ENCODE measurements at regions not wholly inside any gene's neighbourhood (a gene's known extent, or its start where the extent isn't known, plus 50 kb on each side); places are given as distances from the start of the nearest gene placed in this dataset.

GRCh38 chr4:129968778-129969177 is 872.8 kb downstream of the C4orf33 start:
- TF ChIP-seq POLR2AphosphoS5 (IDR thresholded peaks at IDR 0.05) = no peak
- TF ChIP-seq CTCF (IDR thresholded peaks at IDR 0.05) = no peak
